RWPE2 (cell line): ENCODE measurements at regions not wholly inside any gene's neighbourhood (a gene's known extent, or its start where the extent isn't known, plus 50 kb on each side); places are given as distances from the start of the nearest gene placed in this dataset.
"Not testable (repeated sequence)": the region's sequence is repeated elsewhere in the genome, so short reads cannot be mapped to it uniquely, and the experiment has no call there.

Experiments used
- ATAC-seq: fragments of 200-7000 bp; cut with Tn5 transposase; 3 replicates; pipeline ENCODE4 v1.9.1; 2021; ENCODE audit warnings: low read depth
- DNase-seq: peaks from one replicate; pipeline ENCODE4 v3.0.0-alpha.2; 2020; ENCODE audit warnings: low spot score
- H3K27ac ChIP-seq: fragments of 450-650 bp; 2 replicates; pipeline ENCODE4 v1.5.1; 2017; ENCODE audit warnings: mild to moderate bottlenecking; ENCODE audit not compliant: poor library complexity, severe bottlenecking
- H3K27me3 ChIP-seq: fragments of 250-450 bp; sonication (Bioruptor Pico); 2 replicates; pipeline ENCODE4 v1.5.1; 2021; ENCODE audit warnings: mild to moderate bottlenecking, moderate library complexity; ENCODE audit not compliant: insufficient read depth, poor library complexity, severe bottlenecking
- H3K36me3 ChIP-seq: fragments of 250-450 bp; sonication (Bioruptor Pico); 2 replicates; pipeline ENCODE4 v1.5.1; 2020; ENCODE audit warnings: low read depth, mild to moderate bottlenecking, moderate library complexity
- H3K4me1 ChIP-seq: fragments of 250-450 bp; sonication (Bioruptor Pico); 2 replicates; pipeline ENCODE4 v1.5.1; 2021; ENCODE audit warnings: mild to moderate bottlenecking, moderate library complexity; ENCODE audit not compliant: insufficient read depth, poor library complexity, severe bottlenecking
- H3K4me3 ChIP-seq: fragments of 250-450 bp; sonication (Bioruptor Pico); 2 replicates; pipeline ENCODE4 v1.5.1; 2021; ENCODE audit warnings: mild to moderate bottlenecking, moderate library complexity; ENCODE audit not compliant: severe bottlenecking
- H3K9me3 ChIP-seq: fragments of 250-450 bp; sonication (Bioruptor Pico); 2 replicates; pipeline ENCODE4 v1.5.1; 2021; ENCODE audit warnings: mild to moderate bottlenecking, moderate library complexity; ENCODE audit not compliant: severe bottlenecking
- CTCF ChIP-seq: fragments of 450-650 bp; IDR thresholded peaks from one replicate; pipeline ENCODE4 v1.5.1; 2017; ENCODE audit warnings: mild to moderate bottlenecking, moderate library complexity; ENCODE audit not compliant: poor library complexity, severe bottlenecking

DNA sequence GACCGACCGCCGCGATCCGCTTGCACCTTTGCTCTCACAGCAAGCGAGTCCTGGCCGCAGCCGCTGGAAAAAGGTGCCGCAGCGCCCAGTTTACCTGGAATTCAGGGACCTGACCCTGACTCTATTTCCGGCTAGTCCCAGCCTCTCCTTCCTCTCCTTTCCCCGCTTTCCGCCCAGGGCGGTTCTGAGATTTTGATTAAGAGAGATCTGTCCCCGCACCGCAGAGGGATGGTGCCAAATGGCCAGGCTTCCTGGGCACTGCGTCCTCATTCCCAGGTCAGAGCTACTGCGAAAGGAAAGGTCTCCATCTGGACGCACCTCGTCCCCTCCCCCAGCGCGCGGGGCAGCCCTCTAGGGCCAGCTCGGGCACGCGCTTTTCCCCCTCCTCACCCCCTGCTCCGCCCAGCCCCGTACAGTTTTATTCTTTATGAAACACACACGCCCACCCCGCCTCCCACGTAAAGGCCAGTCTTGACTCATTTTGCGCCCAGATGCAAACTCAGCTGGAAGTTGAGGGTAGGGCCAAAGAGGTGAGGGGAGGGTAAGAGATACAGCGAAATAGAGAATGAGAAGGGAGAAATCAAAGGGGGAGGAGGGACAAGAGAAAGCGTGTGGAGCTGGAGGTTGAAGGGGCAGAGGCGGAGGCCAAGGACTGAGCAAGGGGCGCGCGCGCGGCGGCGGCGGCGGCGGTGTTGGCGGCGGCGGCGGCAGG, 411.8 kb upstream of the ESRRG start:
- peak overlapping the region; percentile 28 for H3K4me3 ChIP-seq
- H3K36me3 ChIP-seq, result no peaks in the 10 kb centered on the region
- no peaks in the 10 kb centered on the region for H3K4me1 ChIP-seq
- no peaks in the 10 kb centered on the region for H3K27me3 ChIP-seq
- ATAC-seq, result peak; percentile 41; the same call in 1 of the 3 replicates
- no peaks in the 10 kb centered on the region for H3K9me3 ChIP-seq
- H3K27ac ChIP-seq, result no peak overlapping the region
- no peak for DNase-seq
- TF ChIP-seq CTCF, result no peak

- H3K27me3 ChIP-seq, result no peaks in the 10 kb centered on the region
- peak; percentile 52; the same call in 2 of the 3 replicates for ATAC-seq
Observed at GRCh38 chr1:217133958-217134856, 411.0 kb upstream of the ESRRG start.

DNA sequence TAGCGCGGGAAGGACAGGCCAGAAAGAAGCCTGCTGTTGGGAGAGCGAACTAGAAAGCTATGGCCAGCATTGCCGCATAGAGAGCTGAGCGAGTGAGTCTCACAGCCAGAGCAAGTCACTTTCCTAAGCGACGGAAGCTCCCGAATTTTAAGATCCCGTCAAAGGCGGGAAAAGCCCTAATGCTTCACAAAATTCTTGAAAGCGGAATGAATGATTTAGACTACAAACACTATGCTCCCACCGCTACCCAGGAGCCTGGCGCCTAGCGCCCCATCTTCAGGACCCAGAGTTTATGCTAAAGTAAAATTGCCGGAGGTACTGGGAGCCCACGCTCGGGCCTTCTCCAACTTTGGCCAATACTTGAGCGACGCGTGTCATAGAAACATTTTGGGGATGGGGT, 409.9 kb upstream of the ESRRG start:
- H3K36me3 ChIP-seq, result no peaks in the 10 kb centered on the region
- no peak overlapping the region for H3K27ac ChIP-seq
- H3K4me3 ChIP-seq, result no peak overlapping the region
- DNase-seq (no peak), ATAC-seq (no peak)
- TF ChIP-seq CTCF, result no peak
- no peaks in the 10 kb centered on the region for H3K27me3 ChIP-seq
- H3K4me1 ChIP-seq, result no peaks in the 10 kb centered on the region
- no peaks in the 10 kb centered on the region for H3K9me3 ChIP-seq

More at GRCh38 chr1:217133958-217134856, 411.0 kb upstream of the ESRRG start:
- DNase-seq, result no peak
- no peak overlapping the region for H3K27ac ChIP-seq
- peak overlapping the region; percentile 28 for H3K4me3 ChIP-seq
- no peaks in the 10 kb centered on the region for H3K36me3 ChIP-seq
- no peaks in the 10 kb centered on the region for H3K9me3 ChIP-seq
- TF ChIP-seq CTCF, result no peak
- no peaks in the 10 kb centered on the region for H3K4me1 ChIP-seq

DNA sequence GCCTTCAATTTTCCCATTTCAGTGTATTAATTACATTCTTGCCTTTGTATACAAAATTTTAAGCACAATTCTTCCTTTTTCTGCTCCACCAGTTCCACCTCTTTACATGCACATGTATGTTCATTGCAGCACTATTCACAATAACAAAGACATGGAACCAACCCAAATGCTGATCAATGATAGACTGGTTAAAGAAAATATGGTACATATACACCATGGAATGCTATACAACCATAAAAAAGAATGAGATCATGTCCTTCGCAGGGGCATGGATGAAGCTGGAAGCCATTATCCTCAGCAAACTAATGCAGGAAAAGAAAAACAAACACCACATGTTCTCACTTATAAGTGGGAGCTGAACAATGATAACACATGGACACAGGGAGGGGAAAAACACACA, 400.1 kb upstream of the ESRRG start:
- DNase-seq, H3K27ac ChIP-seq, ATAC-seq, H3K27me3 ChIP-seq, H3K9me3 ChIP-seq, H3K4me1 ChIP-seq, H3K4me3 ChIP-seq, H3K36me3 ChIP-seq: not testable (repeated sequence)

GRCh38 chr1:217117973-217118465, 394.8 kb upstream of the ESRRG start:
- TF ChIP-seq CTCF, result no peak
- Histone ChIP-seq H3K4me1 (no peaks in the 10 kb centered on the region), H3K36me3 (no peaks in the 10 kb centered on the region), H3K27me3 (no peaks in the 10 kb centered on the region), H3K9me3 (no peaks in the 10 kb centered on the region), H3K27ac (no peak overlapping the region), H3K4me3 (no peak overlapping the region)
- ATAC-seq, result no peak
- DNase-seq, result no peak
